ENCODE measurements at regions not wholly inside any gene's neighbourhood (a gene's known extent, or its start where the extent isn't known, plus 50 kb on each side); places are given as distances from the start of the nearest gene placed in this dataset.

GRCh38 chr9:17928228-17928627 lies 349.4 kb downstream of the SH3GL2 start:
- TF ChIP-seq, protein P1, sequence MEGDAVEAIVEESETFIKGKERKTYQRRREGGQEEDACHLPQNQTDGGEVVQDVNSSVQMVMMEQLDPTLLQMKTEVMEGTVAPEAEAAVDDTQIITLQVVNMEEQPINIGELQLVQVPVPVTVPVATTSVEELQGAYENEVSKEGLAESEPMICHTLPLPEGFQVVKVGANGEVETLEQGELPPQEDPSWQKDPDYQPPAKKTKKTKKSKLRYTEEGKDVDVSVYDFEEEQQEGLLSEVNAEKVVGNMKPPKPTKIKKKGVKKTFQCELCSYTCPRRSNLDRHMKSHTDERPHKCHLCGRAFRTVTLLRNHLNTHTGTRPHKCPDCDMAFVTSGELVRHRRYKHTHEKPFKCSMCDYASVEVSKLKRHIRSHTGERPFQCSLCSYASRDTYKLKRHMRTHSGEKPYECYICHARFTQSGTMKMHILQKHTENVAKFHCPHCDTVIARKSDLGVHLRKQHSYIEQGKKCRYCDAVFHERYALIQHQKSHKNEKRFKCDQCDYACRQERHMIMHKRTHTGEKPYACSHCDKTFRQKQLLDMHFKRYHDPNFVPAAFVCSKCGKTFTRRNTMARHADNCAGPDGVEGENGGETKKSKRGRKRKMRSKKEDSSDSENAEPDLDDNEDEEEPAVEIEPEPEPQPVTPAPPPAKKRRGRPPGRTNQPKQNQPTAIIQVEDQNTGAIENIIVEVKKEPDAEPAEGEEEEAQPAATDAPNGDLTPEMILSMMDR (IDR thresholded peaks at IDR 0.05; ENCODE audit: control insufficient read depth, insufficient read depth, low read depth, low read length, missing control alignments): no peak
- DNase-seq (ENCODE audit: low read depth): no peak
- no peak overlapping the region for H3K4me3 ChIP-seq (ENCODE audit: control insufficient read depth, low read depth, low read length)

GRCh38 chr9:17928768-17929167 lies 349.9 kb downstream of the SH3GL2 start:
- TF ChIP-seq, protein P1 (IDR thresholded peaks at IDR 0.05; ENCODE audit: control insufficient read depth, insufficient read depth, low read depth, low read length, missing control alignments): no peak
- H3K4me3 ChIP-seq (ENCODE audit: control insufficient read depth, low read depth, low read length): no peak overlapping the region
- DNase-seq (ENCODE audit: low read depth): no peak

DNA sequence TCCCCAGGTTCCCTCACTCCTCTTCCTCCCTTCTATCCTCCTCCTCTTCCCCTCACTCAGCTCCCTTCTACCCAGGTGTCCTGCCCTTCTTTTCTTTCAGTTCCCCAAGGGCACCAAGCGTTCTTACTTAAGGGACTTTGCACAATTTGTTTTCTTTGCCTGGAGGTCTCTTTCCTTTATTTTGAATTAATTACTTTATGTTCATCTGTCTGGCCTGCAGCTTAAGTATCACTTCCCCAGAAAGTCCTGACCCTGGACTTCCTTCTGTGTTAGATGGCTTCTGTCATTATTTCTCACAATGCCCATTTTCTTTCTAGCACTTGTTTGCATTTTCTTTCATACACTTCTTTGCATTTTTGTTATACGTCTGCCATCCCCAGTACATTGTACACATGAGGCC lies 350.6 kb downstream of the SH3GL2 start:
- no peak for DNase-seq (ENCODE audit: low read depth)
- TF ChIP-seq, protein P1 (IDR thresholded peaks at IDR 0.05; ENCODE audit: control insufficient read depth, insufficient read depth, low read depth, low read length, missing control alignments): no peak

GRCh38 chr9:17930071-17930470 lies 351.2 kb downstream of the SH3GL2 start:
- DNase-seq (ENCODE audit: low read depth): no peak
- TF ChIP-seq, protein P1 (IDR thresholded peaks at IDR 0.05; ENCODE audit: control insufficient read depth, insufficient read depth, low read depth, low read length, missing control alignments): no peak
- no peak overlapping the region for H3K4me3 ChIP-seq (ENCODE audit: control insufficient read depth, low read depth, low read length)

More for the DNA sequence above, 350.6 kb downstream of the SH3GL2 start:
- H3K4me3 ChIP-seq (ENCODE audit: control insufficient read depth, low read depth, low read length): no peak overlapping the region

DNA sequence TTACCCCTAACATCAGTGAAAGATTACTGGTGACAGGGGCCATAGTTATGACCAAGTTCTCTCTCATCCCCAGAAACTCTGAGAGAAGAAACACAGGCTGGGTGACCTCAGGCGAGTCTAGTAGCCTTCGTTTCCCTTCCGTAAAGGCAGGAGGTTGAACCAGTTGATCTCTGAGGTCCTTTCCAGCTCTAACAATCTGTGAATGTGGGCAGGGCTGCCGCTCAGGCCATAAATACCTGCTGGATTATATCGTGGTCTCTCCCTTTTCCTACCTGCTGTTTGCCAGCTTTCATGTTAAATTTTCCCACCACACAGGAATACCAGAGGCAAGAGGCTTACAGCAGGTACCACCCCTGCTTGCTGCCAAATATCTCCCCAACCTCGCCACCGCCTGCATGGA lies 357.5 kb downstream of the SH3GL2 start:
- TF ChIP-seq, protein P1 (IDR thresholded peaks at IDR 0.05; ENCODE audit: control insufficient read depth, insufficient read depth, low read depth, low read length, missing control alignments): no peak
- DNase-seq (ENCODE audit: low read depth): no peak
- H3K4me3 ChIP-seq (ENCODE audit: control insufficient read depth, low read depth, low read length): no peak overlapping the region

GRCh38 chr9:17938035-17938655 lies 359.3 kb downstream of the SH3GL2 start:
- H3K4me3 ChIP-seq (ENCODE audit: control insufficient read depth, low read depth, low read length): no peak overlapping the region
- DNase-seq (ENCODE audit: low read depth): no peak
- TF ChIP-seq, protein P1 (IDR thresholded peaks at IDR 0.05; ENCODE audit: control insufficient read depth, insufficient read depth, low read depth, low read length, missing control alignments): no peak

Data from AG09309 (cell line).